KBM-7 (cell line): ENCODE measurements at regions not wholly inside any gene's neighbourhood (a gene's known extent, or its start where the extent isn't known, plus 50 kb on each side); places are given as distances from the start of the nearest gene placed in this dataset.

Experiments used
- DNase-seq: peaks from one replicate; pipeline ENCODE4 v3.0.0-alpha.2; 2015
- in situ Hi-C: fragments of 300-500 bp; cut with MboI; formaldehyde crosslinking; loops from 2 replicates; pipeline ENCODE4 v1.14.3; 2020; ENCODE audit warnings: low sequenced_read_pairs, low pct_unique_long_range_greater_than_20kb, mixed read lengths

GRCh38 chr14:87017335-87017734 is 975.6 kb downstream of the GALC start:
- in situ Hi-C loops, result no loop called here
- DNase-seq, result no peak

DNA sequence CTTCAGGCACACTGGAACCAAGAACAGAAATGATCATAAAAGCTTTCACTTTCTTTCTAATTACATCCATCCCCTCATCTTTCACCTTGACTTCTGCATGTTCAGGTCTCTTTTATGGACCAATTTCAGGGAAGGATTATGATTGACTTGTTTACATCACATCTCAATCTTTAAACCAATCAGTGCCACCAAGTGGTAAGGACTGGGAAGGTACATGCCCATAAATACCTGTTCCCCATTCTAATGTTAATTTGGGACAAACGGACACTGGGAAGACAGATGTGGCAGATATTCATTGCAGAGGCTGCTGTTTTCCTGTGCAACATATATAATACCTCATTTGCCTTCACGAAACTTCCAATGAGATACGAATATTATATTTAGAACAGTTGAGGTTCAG is 978.1 kb downstream of the GALC start:
- no peak for DNase-seq
- in situ Hi-C loops, result no loop called here

DNA sequence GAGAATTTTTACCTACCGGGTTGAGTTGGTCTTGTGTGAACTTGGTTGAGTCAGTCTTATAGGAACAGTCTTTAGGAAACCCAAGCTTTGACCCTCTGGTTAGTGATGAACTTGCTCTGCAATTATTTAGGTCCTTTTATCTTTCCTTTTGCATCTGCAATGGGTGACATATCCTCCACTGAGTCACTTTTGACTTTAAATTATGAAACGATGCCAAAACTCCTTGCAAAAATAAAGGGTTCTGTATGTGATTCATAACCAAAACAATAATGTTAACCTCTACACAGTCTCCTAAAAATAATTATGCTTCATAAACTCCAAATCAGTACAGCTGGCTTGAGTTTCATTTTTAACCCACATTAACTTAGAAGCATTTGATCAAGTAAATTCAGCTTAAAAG is 979.4 kb downstream of the GALC start:
- no peak for DNase-seq
- in situ Hi-C loops, result no loop called here

- in situ Hi-C loops, result no loop called here
- no peak for DNase-seq
Observed at GRCh38 chr14:87008965-87009364, 984.0 kb downstream of the GALC start.

- no peak for DNase-seq
- in situ Hi-C loops, result no loop called here
Observed at GRCh38 chr14:87005280-87005679, 987.7 kb downstream of the GALC start.

GRCh38 chr14:87002776-87003175 is 990.2 kb downstream of the GALC start:
- no peak for DNase-seq
- in situ Hi-C loops, result no loop called here

GRCh38 chr14:87001333-87001732 is 991.6 kb downstream of the GALC start:
- in situ Hi-C loops, result no loop called here
- no peak for DNase-seq

DNA sequence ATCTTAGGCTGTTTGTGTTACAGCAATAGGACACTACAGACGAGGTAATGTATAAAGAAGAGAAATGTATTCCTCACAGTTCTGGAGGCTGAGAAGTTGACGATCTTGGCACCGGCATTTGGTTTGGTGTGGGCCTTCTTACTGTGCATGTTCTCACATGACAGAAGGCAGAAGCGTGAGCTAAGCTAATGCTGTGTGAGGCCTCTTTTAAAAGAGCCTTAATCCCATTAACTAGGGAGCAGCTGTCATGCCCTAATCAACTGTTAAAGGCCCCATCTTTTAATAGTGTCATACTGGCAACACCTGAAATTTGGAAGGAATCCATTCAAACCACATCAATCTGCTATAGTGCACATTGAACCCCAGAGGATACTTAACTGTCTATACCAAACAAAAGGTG is 992.9 kb downstream of the GALC start:
- in situ Hi-C loops, result no loop called here
- DNase-seq, result no peak

GRCh38 chr14:86999036-86999435 is 993.9 kb downstream of the GALC start:
- in situ Hi-C loops, result no loop called here
- DNase-seq, result no peak

DNA sequence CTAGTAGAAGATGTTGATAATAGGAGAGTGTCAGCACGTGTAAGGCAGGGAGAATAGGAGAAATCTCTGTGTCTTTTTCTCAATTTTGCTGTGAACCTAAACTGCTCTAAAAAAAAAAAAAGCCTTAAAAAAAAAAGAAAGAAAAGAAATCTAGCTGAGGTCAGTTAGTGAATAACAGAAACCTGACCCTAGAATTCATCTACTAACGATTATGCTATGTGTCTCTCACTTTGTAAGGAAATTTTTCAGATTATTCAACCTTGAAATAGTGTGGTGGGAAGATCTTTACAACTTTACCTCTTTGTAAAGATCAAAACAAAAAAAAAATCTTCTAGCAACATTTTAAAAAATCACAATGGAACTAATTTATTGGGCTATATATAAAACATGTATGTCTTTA is 995.7 kb downstream of the GALC start:
- in situ Hi-C loops, result no loop called here
- no peak for DNase-seq

DNA sequence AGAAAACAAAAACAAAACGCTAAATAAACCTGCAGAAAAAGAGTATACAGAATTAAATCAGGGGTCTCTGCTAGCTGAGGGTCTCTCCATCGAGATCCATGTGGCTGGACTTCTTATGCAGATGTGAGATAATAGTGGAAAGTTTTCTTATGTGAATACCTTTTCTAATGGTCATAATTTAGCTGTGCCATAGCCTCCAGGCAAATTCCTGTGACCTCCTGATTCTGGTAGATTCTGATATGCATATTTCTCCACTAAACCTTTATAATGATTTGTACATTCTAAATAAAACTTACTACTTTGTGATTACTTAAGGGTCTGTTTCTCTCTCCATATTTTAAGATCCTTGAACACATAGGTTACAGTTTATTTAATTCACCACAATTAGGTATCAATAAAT is 1002.6 kb downstream of the GALC start:
- in situ Hi-C loops, result no loop called here
- DNase-seq, result no peak

DNA sequence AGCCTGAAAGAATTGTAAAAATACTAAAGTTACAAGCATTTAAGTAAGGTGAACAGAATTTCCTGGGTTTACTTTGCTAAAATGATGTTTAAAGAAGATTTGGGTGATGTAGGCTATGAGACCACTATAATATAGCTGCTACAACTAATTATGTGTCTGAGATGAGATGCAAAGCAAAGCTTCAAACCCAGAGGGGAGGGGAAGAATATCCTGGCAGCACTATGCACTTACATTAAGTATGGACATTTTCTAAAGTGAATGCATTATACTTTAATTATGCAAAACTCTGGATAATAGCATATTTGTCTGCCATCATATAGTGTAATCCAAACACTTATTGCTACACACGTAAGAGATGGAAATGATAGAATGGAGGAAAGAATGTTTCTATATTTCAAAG is 1003.7 kb downstream of the GALC start:
- DNase-seq, result no peak
- in situ Hi-C loops, result no loop called here

DNA sequence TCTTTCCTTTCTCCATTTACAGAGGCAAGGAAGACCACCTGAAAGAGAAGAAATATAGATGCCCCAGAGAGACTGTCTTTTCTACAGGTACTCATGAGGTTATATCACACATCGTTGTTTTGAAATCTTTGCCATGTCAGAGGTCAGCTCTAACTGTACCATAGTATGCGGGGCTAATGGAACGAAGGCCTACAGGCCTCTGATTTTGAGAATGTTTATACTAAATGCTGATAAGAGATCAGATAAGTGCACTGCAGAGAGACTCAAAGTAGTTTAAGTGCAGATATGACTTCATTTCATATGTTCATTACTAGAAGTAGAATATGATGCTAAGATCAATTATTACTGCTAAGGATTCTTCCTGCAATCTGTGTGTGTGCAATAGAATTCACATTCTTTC is 1005.0 kb downstream of the GALC start:
- no peak for DNase-seq
- in situ Hi-C loops, result no loop called here

DNA sequence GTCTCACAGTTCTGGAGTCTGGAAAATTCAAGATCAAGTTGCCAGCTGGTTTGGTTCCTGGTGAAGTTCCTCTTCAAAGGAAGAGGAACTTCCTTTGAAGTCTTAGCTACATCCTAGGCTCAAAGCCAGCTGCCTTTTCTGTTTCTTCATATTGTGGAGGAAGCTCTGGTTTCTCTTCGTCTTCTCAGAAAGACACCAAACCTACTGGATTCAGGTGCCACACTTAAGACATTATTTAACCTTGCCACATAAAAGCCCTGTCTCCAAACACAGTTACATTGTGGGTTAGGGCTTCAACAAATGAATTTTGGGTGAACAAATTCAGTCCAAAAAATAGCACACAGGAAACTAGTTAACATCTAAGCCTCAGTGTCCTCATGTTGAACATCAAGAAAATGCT is 1019.8 kb downstream of the GALC start:
- in situ Hi-C loops, result no loop called here
- no peak for DNase-seq

GRCh38 chr14:86971292-86971691 is 1021.7 kb downstream of the GALC start:
- in situ Hi-C loops, result no loop called here
- DNase-seq, result no peak

GRCh38 chr14:86961106-86961716 is 1031.8 kb downstream of the GALC start:
- in situ Hi-C loops, result no loop called here

GRCh38 chr14:86955771-86956354 is 1037.1 kb downstream of the GALC start:
- DNase-seq, result no peak
- in situ Hi-C loops, result no loop called here

More at GRCh38 chr14:86961106-86961716, 1031.8 kb downstream of the GALC start:
- DNase-seq, result no peak

DNA sequence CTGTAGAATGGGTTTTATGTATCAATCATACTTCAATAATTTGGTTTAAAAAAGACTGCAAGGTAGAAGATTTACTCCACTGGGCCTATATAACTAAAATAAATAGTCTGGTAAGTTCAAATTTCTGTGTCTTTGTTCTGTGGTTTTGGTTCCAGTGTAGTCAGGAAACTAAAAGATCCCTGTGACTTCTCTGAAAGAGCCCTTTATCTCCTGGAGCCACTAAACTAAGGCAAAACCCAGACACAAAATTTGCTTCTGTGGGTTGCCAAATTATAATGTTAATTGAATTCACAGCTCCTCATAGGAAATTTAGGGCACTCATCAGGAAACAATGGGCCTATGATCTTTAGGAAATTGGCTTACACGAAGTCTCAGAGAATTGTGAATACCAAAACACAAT is 1038.4 kb downstream of the GALC start:
- in situ Hi-C loops, result no loop called here
- DNase-seq, result no peak

- in situ Hi-C loops, result no loop called here
Observed at GRCh38 chr14:86946446-86946845, 1046.5 kb downstream of the GALC start.

DNA sequence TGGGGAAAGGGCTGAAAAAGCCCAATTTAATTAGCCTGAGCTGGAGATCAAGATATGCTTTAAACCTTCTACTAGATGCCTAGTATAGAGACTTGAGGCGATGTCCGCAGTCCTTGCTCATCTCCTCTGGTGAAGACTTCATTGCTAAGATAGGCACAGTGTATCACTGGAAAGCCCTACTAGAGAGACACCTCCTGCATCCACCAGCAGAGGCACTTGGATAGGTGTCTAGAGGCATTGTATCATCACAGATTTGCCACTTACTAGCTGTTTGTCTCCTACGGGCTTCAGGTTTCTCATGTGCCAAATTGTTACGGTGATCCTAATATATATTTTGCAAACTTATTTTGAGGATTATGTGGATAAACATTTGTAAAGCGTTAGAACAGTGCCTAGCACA is 1048.5 kb downstream of the GALC start:
- no peak for DNase-seq
- in situ Hi-C loops, result no loop called here

More at GRCh38 chr14:86946446-86946845, 1046.5 kb downstream of the GALC start:
- DNase-seq, result no peak
